Jurkat, Clone E6-1 (cell line): ENCODE measurements at regions not wholly inside any gene's neighbourhood (a gene's known extent, or its start where the extent isn't known, plus 50 kb on each side); places are given as distances from the start of the nearest gene placed in this dataset.
"Not testable (repeated sequence)": the region's sequence is repeated elsewhere in the genome, so short reads cannot be mapped to it uniquely, and the experiment has no call there.

Source experiments
- DNase-seq: peaks from one replicate; pipeline ENCODE4 v3.0.0-alpha.2; 2011; ENCODE audit warnings: low read depth, low spot score
- H3K4me3 ChIP-seq: 2 replicates; pipeline ENCODE4 v1.5.1; 2011; ENCODE audit warnings: mild to moderate bottlenecking, low read length, control low read depth, moderate library complexity

- DNase-seq, result no peak
- no peak overlapping the region for H3K4me3 ChIP-seq
Measured at GRCh38 chr18:41059126-41059415, 896.0 kb upstream of the PIK3C3 start.

DNA sequence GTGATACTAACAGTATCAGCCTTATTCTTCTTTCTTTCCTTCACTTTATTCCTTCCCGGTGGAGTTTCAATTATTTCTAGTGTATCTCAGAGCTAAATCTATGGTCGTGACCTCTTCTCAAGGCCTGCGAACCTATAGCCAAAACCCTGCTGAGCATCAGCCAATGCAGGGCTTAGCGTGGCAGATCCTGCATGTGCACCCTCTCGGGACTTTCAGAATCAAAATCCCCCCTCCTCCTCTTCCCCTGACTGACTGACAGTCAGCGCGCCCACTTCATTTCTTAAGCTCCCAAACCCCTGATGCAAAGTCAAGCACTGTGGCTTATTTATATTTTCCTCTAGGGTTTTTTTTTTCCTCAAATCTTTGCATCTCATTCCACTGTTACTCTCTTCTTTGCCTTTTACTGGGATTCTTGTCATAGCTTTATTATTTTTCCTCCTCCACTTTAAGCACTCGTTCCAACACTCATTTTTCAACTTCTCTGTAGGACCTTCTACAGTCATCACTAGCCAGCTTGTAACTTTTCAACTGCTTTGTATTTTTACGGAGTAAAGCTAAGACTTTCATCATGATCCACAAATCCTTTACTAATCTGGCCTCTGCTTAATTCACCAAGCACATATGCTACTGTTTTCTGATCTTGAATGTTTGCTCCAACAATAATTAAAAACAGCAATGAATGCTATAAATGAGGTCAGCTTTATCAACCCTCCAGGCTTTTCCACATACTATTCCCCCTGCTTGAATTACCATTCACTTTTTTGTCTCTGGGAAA is 896.5 kb upstream of the PIK3C3 start:
- no peak for DNase-seq
- H3K4me3 ChIP-seq, result no peak overlapping the region

- H3K4me3 ChIP-seq, result no peak overlapping the region
- no peak for DNase-seq
Measured at GRCh38 chr18:41052625-41053024, 902.4 kb upstream of the PIK3C3 start.

GRCh38 chr18:41046250-41046649 is 908.8 kb upstream of the PIK3C3 start:
- H3K4me3 ChIP-seq, DNase-seq: not testable (repeated sequence)

GRCh38 chr18:41043876-41044275 is 911.2 kb upstream of the PIK3C3 start:
- H3K4me3 ChIP-seq, result no peak overlapping the region
- DNase-seq, result no peak

DNA sequence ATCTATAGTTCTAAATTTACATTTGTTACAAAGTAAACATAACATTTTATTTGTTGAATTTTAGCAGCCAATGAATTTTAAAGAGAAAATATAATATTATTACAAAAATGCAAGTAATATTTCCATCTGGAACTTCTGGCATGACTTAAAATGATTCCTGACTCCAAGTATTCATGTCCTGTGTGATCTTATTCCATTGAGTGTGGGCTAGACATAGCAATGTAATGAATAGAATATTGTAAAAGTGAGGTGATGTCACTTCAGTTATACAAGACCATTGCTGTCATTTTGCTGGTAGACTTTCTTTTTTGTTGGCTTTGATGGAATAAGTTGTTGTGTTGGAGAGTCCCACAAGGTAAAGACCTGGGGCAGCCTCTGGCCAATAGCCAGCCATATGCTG is 912.2 kb upstream of the PIK3C3 start:
- no peak for DNase-seq
- H3K4me3 ChIP-seq, result no peak overlapping the region

DNA sequence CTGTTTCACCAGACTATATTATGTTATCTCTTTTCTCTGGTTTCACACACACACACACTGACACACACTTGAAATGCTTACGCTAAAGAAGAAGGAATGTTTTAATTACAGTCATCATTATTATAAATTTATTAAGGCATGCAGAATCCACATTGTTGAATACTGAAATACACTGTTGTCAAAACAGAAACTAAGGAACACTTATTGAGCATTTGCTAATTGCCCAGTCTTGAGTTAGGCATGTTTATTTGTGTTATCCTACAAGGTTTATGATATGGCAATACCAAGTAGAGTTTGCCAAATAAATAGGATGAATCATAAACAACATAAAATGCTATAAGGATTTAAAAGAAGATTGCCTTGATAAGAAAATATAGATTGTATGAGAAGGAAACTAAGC is 917.0 kb upstream of the PIK3C3 start:
- no peak overlapping the region for H3K4me3 ChIP-seq
- DNase-seq, result no peak

DNA sequence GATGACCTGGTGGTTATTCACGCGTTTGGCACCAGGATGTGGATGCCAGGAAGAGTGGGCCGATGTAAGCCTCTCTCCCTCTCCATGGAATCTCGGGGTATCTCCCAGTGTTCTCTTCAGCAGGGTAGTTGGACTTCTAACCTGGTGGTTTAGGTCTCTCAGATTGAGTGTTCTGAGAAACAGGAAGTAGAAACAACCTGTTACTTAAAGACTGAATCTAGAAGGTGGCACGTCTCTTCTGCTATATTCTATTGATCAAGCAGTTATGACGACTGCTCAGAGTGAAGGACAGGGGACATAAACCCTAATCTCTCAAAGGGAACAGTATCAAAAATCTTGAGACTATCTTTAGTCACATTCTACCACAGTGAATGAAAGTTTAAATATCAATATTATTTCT is 918.7 kb upstream of the PIK3C3 start:
- no peak for DNase-seq
- no peak overlapping the region for H3K4me3 ChIP-seq

- DNase-seq, result no peak
- H3K4me3 ChIP-seq, result no peak overlapping the region
Measured at GRCh38 chr18:41034413-41034812, 920.6 kb upstream of the PIK3C3 start.

GRCh38 chr18:41025666-41026065 is 929.4 kb upstream of the PIK3C3 start:
- H3K4me3 ChIP-seq, result no peak overlapping the region
- DNase-seq, result no peak

GRCh38 chr18:41024792-41025191 is 930.2 kb upstream of the PIK3C3 start:
- DNase-seq, result no peak
- no peak overlapping the region for H3K4me3 ChIP-seq

GRCh38 chr18:41022484-41022883 is 932.5 kb upstream of the PIK3C3 start:
- DNase-seq, result no peak
- H3K4me3 ChIP-seq, result no peak overlapping the region

GRCh38 chr18:41021089-41021488 is 933.9 kb upstream of the PIK3C3 start:
- no peak overlapping the region for H3K4me3 ChIP-seq
- no peak for DNase-seq

- no peak overlapping the region for H3K4me3 ChIP-seq
- DNase-seq, result no peak
Measured at GRCh38 chr18:41012194-41012593, 942.8 kb upstream of the PIK3C3 start.

DNA sequence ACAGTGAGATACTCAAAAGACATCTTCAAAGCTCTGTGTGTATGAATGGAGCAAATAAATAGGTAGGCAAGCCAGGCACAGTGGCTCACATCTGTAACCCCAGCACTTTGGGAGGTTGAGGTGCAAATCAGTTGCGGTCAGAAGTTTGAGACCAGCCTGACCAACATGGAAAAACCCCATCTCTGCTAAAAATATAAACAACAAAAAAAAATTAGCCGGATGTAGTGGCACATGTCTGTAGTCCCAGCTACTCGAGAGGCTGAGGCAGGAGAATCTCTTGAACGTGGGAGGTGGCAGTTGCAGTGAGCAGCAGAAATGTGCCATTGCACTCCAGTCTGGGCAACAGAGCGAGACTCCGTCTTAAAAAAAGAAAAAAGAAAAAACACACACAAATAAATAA is 945.1 kb upstream of the PIK3C3 start:
- DNase-seq, result no peak
- H3K4me3 ChIP-seq, result no peak overlapping the region

- DNase-seq, result no peak
- no peak overlapping the region for H3K4me3 ChIP-seq
Measured at GRCh38 chr18:41004324-41004723, 950.7 kb upstream of the PIK3C3 start.

DNA sequence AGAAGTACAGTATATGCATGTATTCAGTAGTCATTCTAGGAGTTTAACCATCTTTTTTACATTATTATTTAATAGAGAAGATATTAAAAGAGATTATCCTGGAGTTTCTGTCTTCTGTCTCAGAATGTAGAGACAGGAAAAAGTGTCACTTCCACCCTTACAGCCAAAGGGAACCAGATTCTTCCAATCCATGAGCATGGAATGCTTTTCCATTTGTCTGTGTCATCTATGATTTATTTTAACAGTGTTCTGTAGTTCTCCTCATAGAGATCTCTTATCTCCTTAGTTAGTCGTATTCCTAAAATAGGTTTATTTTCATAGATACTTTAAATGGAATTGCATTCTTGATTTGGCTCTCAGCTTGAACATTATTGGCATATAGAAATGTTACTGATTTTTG is 959.5 kb upstream of the PIK3C3 start:
- no peak overlapping the region for H3K4me3 ChIP-seq
- DNase-seq, result no peak

GRCh38 chr18:40993363-40993762 is 961.7 kb upstream of the PIK3C3 start:
- no peak overlapping the region for H3K4me3 ChIP-seq

DNA sequence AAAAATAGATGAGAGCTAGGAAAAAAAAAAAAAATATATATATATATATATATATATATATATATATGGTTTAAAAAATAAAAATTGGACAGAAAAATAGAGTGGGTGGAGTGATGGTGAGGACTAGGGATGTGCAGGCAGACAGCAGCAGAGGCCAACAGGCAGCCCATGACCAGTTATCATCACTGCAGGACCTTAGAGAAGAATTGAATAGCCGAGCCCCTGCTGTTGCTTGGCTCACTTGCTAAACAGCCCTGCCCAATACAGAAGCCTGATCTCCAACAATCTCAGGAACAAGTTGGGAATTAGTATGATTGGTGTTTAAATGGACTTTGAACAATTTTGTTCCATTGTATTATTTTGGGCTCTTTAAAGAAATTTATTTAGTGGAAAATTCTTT is 967.5 kb upstream of the PIK3C3 start:
- DNase-seq, result no peak
- no peak overlapping the region for H3K4me3 ChIP-seq

More at GRCh38 chr18:40993363-40993762, 961.7 kb upstream of the PIK3C3 start:
- no peak for DNase-seq

DNA sequence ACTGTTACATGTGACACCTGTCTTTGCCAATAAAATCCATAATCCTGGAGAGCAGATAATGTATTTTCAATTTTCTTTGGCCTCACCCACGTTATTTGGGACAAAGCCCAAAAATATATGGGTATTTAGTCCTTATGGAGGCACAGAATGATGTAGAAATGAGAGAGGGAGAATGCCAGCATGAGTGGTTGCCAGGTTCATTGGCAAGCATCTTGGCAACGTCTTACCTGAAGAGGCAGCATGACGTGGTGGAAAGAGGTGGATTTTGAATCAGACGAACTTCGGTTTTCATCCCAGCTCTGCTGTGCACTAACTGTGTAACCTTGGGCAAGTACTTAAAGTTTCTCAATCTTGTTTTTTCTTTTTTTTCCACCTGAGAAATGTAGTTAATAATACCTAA is 969.6 kb upstream of the PIK3C3 start:
- H3K4me3 ChIP-seq, result no peak overlapping the region
- DNase-seq, result no peak

- DNase-seq, result no peak
- no peak overlapping the region for H3K4me3 ChIP-seq
Measured at GRCh38 chr18:40984856-40985255, 970.2 kb upstream of the PIK3C3 start.

DNA sequence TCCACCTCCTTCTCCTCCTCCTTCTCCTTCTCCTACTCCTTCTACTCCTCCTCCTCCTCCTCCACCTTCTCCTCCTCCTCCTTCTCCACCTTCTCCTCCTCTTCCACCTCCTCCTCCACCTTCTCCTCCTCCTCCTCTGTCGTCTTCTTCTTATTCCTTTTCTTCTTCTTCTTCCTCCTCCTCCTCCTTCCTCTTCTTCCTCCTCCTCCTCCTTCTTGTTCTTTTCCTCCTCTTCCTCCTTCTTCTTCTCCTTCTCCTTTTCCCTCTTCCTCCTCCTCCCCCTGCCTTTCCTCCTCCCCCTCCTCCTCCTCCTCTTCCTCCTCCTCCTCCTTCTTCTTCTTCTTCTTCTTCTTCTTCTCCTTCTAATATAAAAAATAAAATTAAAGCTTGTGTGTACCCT is 971.2 kb upstream of the PIK3C3 start:
- DNase-seq, result no peak
- H3K4me3 ChIP-seq, result no peak overlapping the region
